Astrocyte (in vitro differentiated cells and primary cell): ENCODE measurements at regions not wholly inside any gene's neighbourhood (a gene's known extent, or its start where the extent isn't known, plus 50 kb on each side); places are given as distances from the start of the nearest gene placed in this dataset.

ENCODE experiments used
- EZH2 ChIP-seq: IDR thresholded peaks from 2 replicates; pipeline ENCODE4 v1.6.1; 2012; ENCODE audit warnings: mild to moderate bottlenecking, low read length, inconsistent platforms; ENCODE audit not compliant: insufficient read depth
- TF ChIP-seq, protein P1 (sequence below): IDR thresholded peaks from 2 replicates; pipeline ENCODE4 v1.5.1; 2011; ENCODE audit warnings: low read depth, mild to moderate bottlenecking, inconsistent platforms, low read length, moderate library complexity; ENCODE audit not compliant: insufficient read depth

DNA sequence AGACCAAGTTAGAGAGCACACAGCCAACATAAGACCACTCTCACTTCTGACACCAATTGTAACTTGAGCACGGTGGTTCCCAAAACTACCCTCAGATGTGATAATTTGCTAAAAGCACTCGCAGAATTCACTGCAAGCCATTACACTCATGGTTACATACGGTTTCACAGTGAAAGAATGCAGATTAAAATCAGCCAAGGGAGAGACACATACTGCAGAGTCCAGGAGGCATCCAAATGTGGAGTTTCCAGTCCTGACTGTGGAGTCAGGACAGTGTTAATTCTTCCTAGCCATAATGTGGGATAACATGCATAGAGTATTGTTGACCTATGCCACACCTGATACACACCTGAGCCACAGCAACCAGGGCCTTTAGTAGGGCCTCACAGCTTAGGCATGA, 956.4 kb downstream of the NTRK3 start:
- TF ChIP-seq, protein P1, sequence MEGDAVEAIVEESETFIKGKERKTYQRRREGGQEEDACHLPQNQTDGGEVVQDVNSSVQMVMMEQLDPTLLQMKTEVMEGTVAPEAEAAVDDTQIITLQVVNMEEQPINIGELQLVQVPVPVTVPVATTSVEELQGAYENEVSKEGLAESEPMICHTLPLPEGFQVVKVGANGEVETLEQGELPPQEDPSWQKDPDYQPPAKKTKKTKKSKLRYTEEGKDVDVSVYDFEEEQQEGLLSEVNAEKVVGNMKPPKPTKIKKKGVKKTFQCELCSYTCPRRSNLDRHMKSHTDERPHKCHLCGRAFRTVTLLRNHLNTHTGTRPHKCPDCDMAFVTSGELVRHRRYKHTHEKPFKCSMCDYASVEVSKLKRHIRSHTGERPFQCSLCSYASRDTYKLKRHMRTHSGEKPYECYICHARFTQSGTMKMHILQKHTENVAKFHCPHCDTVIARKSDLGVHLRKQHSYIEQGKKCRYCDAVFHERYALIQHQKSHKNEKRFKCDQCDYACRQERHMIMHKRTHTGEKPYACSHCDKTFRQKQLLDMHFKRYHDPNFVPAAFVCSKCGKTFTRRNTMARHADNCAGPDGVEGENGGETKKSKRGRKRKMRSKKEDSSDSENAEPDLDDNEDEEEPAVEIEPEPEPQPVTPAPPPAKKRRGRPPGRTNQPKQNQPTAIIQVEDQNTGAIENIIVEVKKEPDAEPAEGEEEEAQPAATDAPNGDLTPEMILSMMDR, result no peak
- no peak for TF ChIP-seq EZH2
